Esophagus muscularis mucosa (tissue), 4 donors: ENCODE measurements at regions not wholly inside any gene's neighbourhood (a gene's known extent, or its start where the extent isn't known, plus 50 kb on each side); places are given as distances from the start of the nearest gene placed in this dataset.

ENCODE experiments used
- CTCF ChIP-seq, 3 experiments: fragments of 200-600 bp in 2 of 3; fragments of 450-650 bp in 1 of 3; sonication (generic) in 2 of 3; IDR thresholded peaks; one replicate each; pipeline ENCODE4 v1.5.1; 2017 to 2019; ENCODE audit warnings: antibody characterized with exemption in 3 of 3, mild to moderate bottlenecking in 2 of 3, moderate library complexity in 1 of 3
- EP300 ChIP-seq: sonication (generic); formaldehyde crosslinking; IDR thresholded peaks from one replicate; pipeline ENCODE4 v1.6.1; 2017; ENCODE audit warnings: antibody characterized with exemption
- POLR2A ChIP-seq: fragments of 450-650 bp; IDR thresholded peaks from one replicate; pipeline ENCODE4 v1.6.1; 2017; ENCODE audit warnings: antibody characterized with exemption, moderate library complexity, mild to moderate bottlenecking, low read depth

- no peak for TF ChIP-seq CTCF (IDR thresholded peaks at IDR 0.05)
- no peak for TF ChIP-seq EP300
- no peak for TF ChIP-seq POLR2A
Observed at GRCh38 chr6:168239044-168239773, 80.4 kb downstream of the DACT2 start.
